GM12873 (cell line): ENCODE measurements at regions not wholly inside any gene's neighbourhood (a gene's known extent, or its start where the extent isn't known, plus 50 kb on each side); places are given as distances from the start of the nearest gene placed in this dataset.

Experiments
- TF ChIP-seq, protein P1 (sequence below): IDR thresholded peaks from 2 replicates; pipeline ENCODE4 v1.5.1; 2012; ENCODE audit warnings: low read depth, mild to moderate bottlenecking, moderate library complexity, low read length, control low read depth; ENCODE audit not compliant: insufficient read depth; ENCODE audit errors: missing control alignments

GRCh38 chr5:2491846-2492245, 259.6 kb downstream of the IRX2 start:
- TF ChIP-seq, protein P1, sequence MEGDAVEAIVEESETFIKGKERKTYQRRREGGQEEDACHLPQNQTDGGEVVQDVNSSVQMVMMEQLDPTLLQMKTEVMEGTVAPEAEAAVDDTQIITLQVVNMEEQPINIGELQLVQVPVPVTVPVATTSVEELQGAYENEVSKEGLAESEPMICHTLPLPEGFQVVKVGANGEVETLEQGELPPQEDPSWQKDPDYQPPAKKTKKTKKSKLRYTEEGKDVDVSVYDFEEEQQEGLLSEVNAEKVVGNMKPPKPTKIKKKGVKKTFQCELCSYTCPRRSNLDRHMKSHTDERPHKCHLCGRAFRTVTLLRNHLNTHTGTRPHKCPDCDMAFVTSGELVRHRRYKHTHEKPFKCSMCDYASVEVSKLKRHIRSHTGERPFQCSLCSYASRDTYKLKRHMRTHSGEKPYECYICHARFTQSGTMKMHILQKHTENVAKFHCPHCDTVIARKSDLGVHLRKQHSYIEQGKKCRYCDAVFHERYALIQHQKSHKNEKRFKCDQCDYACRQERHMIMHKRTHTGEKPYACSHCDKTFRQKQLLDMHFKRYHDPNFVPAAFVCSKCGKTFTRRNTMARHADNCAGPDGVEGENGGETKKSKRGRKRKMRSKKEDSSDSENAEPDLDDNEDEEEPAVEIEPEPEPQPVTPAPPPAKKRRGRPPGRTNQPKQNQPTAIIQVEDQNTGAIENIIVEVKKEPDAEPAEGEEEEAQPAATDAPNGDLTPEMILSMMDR = no peak

DNA sequence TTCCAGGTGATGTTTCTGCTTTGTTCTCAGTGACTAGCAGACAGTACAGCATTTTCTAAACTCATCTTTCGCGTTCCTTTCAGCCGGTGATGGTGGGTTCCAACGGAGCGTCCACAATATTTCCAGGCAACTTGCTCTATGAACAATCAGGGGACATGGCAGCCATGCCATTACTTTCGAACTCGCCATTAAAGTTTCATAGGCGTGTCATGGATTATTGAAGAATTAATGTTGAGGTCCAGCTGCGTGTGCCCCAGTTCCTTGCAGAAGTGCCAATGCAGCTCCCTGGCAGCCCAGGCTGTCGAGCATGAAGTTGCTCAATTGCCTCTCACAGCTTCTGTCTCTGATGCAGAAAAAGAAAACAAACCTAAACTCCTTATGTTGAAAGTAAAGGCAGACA, 262.2 kb downstream of the IRX2 start:
- TF ChIP-seq, protein P1 = no peak

DNA sequence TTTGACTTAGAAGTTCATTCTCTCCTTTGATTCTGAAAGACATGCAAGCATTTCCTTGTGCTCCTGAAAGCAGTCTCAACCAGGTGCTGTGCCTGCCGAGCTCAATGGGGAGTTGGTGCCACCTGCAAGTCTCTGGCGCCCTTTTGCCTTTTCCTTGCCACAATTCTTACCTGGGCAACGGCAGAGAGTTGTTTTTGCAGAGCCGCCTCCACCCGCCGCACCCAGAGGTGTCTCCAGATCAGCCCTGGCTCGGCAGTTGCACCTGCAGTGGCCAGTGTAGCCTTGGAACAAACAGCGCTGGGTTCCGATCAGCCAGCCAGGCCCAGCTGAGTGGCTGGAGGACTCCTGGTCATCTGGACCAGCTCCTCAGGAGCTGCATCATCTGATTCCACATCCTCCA, 262.9 kb downstream of the IRX2 start:
- TF ChIP-seq, protein P1 = no peak

- TF ChIP-seq, protein P1 = no peak
Measured at GRCh38 chr5:2487152-2487763, 264.2 kb downstream of the IRX2 start.

DNA sequence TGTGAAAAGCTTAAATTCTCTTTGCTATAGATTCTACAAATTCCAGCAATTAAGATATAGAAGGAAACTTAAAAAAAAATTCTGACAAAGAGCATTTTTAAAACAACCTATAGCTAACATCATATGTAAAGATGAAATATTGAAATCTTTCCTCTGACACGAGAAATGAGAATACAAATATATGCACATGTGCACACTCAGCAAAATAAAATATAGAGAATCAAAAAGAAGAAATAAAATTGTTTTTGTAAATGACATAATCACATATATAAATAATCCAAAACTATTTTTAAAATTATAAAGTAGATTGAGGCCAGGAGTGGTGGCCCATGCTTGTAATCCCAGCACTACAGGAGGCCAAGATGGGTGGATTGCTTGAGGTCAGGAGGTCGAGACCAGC, 265.1 kb downstream of the IRX2 start:
- TF ChIP-seq, protein P1 = no peak

- TF ChIP-seq, protein P1 = no peak
Measured at GRCh38 chr5:2482778-2483177, 268.7 kb downstream of the IRX2 start.

DNA sequence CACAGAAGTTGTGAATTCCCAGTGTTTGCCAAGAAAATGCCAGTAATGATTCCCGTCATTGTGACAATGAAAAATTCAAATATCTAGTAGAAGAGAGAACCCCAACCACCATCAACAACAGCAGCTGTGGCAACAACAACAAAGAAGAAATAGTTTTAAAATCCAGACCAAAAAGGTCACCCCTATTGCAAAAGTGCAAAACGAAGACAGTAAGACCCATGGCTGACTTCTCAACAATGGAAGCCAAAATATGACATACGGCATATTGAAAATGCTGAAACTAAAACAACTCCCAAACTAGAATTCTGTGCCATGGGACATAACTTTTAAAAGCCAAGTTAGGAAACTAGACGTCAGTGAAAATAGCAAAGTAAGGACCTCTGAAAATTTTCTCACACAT, 270.6 kb downstream of the IRX2 start:
- TF ChIP-seq, protein P1 = no peak
